Adrenal gland (tissue), 9 donors: ENCODE measurements at regions not wholly inside any gene's neighbourhood (a gene's known extent, or its start where the extent isn't known, plus 50 kb on each side); places are given as distances from the start of the nearest gene placed in this dataset.

Experiments
- DNase-seq, 7 donors: peaks; one replicate each; pipeline ENCODE4 v3.0.0-alpha.2; 2019 to 2020
- H3K27ac ChIP-seq, 5 donors: fragments of 200-600 bp; sonication (generic) in 4 of 5; 1 replicate in 3 of 5; 2 replicates in 2 of 5; pipeline versions ENCODE4 v1.5.1 to v1.8.0; 2016 to 2020; ENCODE audit warnings: mild to moderate bottlenecking in 1 of 5
- H3K27me3 ChIP-seq: fragments of 200-600 bp; 2 replicates; pipeline ENCODE4 v1.8.0; 2021
- H3K36me3 ChIP-seq, 2 donors: fragments of 200-600 bp; replicated peaks in 1 of 2; 1 replicate in 1 of 2; 2 replicates in 1 of 2; pipeline versions ENCODE4 v1.5.1 to v1.8.0; 2018 to 2022
- H3K4me1 ChIP-seq, 2 donors: fragments of 200-600 bp; replicated peaks in 1 of 2; 1 replicate in 1 of 2; 2 replicates in 1 of 2; pipeline versions ENCODE4 v1.5.1 to v1.8.0; 2018 to 2021
- H3K4me3 ChIP-seq, 4 donors: fragments of 200-600 bp; sonication (generic) in 3 of 4; one replicate each; pipeline ENCODE4 v1.5.1; 2016 to 2018
- H3K9me3 ChIP-seq, 3 donors: fragments of 200-600 bp; sonication (generic) in 1 of 3; replicated peaks in 1 of 3; 1 replicate in 2 of 3; 2 replicates in 1 of 3; pipeline versions ENCODE4 v1.5.1 to v1.8.0; 2016 to 2021
- POLR2A ChIP-seq, 2 donors: fragments of 450-650 bp; IDR thresholded peaks; one replicate each; pipeline ENCODE4 v1.6.1; 2017; ENCODE audit warnings: antibody characterized with exemption in 2 of 2, mild to moderate bottlenecking in 2 of 2, moderate library complexity in 1 of 2
- WGBS, 4 donors: extraction: QIAGEN DNeasy Blood & Tissue Kit in 2 of 4; methylation state at CpG; one replicate each; pipeline versions ENCODE4 v1.1.5 to v1.1.7; 2013 to 2017; 5-methylcytosine and 5-hydroxymethylcytosine counted together
- intact Hi-C, 2 donors: fragments of 100-400 bp; cut with DNase I; formaldehyde crosslinking; loops; one replicate each; pipeline versions ENCODE4 v1.14.1 to v1.15.0; 2022 to 2023
- TF ChIP-seq, protein P1 (sequence below), 6 experiments: fragments of 450-650 bp in 4 of 6; fragments of 200-600 bp in 2 of 6; sonication (generic) in 1 of 6; IDR thresholded peaks; 1 replicate in 5 of 6; 2 replicates in 1 of 6; pipeline versions ENCODE4 v1.5.1 to v1.8.0; 2016 to 2021; ENCODE audit warnings: antibody characterized with exemption in 6 of 6, mild to moderate bottlenecking in 2 of 6, moderate library complexity in 1 of 6
- donor health status: healthy with polysubstance abuse.
- donor health status: Bipolar disorder and iron deficiency.
- donor health status: DM: yes; HTN: yes; CAD: no.
- donor health status: DM: no; HTN: no; CAD: no.
- donor health status: DM: no; HTN: no; CAD: no.

DNA sequence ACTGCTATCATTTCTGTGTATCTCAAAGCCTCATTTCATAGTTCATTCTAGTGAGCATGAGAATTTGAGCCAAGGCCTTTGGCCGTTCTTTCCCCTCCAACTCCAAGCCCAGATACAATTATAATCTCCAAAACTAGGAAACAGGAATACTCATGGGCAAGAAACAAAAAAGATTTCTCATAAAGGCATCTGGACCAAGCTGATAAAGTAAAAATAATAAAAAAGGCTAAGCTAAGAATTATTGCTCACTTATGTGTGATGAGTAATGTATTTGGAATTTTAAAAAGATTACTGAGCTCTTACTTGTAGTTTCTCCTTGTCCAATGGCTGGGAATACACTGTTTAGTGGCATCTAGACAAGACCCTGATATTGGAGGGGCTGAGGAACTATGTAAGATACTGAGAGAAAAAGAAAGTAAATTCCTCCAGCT is 196.4 kb upstream of the POM121L12 start:
- no peak for TF ChIP-seq POLR2A (IDR thresholded peaks at IDR 0.05)
- TF ChIP-seq, protein P1, sequence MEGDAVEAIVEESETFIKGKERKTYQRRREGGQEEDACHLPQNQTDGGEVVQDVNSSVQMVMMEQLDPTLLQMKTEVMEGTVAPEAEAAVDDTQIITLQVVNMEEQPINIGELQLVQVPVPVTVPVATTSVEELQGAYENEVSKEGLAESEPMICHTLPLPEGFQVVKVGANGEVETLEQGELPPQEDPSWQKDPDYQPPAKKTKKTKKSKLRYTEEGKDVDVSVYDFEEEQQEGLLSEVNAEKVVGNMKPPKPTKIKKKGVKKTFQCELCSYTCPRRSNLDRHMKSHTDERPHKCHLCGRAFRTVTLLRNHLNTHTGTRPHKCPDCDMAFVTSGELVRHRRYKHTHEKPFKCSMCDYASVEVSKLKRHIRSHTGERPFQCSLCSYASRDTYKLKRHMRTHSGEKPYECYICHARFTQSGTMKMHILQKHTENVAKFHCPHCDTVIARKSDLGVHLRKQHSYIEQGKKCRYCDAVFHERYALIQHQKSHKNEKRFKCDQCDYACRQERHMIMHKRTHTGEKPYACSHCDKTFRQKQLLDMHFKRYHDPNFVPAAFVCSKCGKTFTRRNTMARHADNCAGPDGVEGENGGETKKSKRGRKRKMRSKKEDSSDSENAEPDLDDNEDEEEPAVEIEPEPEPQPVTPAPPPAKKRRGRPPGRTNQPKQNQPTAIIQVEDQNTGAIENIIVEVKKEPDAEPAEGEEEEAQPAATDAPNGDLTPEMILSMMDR (IDR thresholded peaks at IDR 0.05) = no peak
- no peaks in the 10 kb centered on the region for H3K27me3 ChIP-seq
- no peak for DNase-seq
- H3K4me3 ChIP-seq = no peak overlapping the region
- no peaks in the 10 kb centered on the region for H3K9me3 ChIP-seq
- no peaks in the 10 kb centered on the region for H3K4me1 ChIP-seq
- no peaks in the 10 kb centered on the region for H3K36me3 ChIP-seq
- H3K27ac ChIP-seq = no peak overlapping the region
- intact Hi-C loops = no loop called here
- 18 to 46% (median 37%) methylated on average over 1 of the region's 1 CpG for WGBS, 4 donors

DNA sequence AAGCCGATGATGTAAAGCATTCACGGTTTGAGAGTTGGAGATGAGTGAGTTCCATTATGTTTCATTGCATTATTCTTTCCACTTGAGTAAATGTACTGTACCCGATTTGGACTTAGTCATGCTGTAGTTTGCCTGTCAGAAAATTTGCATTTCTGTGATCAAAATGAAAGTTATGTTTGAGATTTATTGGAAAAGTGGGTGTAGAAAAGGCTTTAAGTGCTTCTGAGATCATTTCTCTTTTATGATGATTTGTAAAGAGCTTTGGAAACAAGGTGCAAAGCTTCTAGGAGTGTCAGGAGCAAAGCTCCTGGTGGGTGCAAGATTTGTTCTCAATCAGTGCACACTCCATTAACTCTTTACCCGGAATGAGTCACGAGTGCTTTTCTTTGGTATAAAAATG is 204.1 kb upstream of the POM121L12 start:
- H3K4me1 ChIP-seq = no peaks in the 10 kb centered on the region
- no peak overlapping the region for H3K4me3 ChIP-seq
- no peak for TF ChIP-seq POLR2A (IDR thresholded peaks at IDR 0.05)
- TF ChIP-seq, protein P1 (IDR thresholded peaks at IDR 0.05) = no peak
- no peaks in the 10 kb centered on the region for H3K27me3 ChIP-seq
- 63 to 78% (median 69%) methylated on average over 5 of the region's 5 CpGs for WGBS, 4 donors
- H3K9me3 ChIP-seq = no peaks in the 10 kb centered on the region
- no peak overlapping the region for H3K27ac ChIP-seq
- DNase-seq = no peak
- intact Hi-C loops = no loop called here
- H3K36me3 ChIP-seq = no peaks in the 10 kb centered on the region

GRCh38 chr7:52830801-52831200 is 204.6 kb upstream of the POM121L12 start:
- no peak overlapping the region for H3K27ac ChIP-seq
- no peaks in the 10 kb centered on the region for H3K4me1 ChIP-seq
- WGBS, 4 donors = 54 to 68% (median 63%) methylated on average over 1 of the region's 1 CpG
- no peaks in the 10 kb centered on the region for H3K27me3 ChIP-seq
- H3K36me3 ChIP-seq = no peaks in the 10 kb centered on the region
- no peak for DNase-seq
- no peaks in the 10 kb centered on the region for H3K9me3 ChIP-seq
- TF ChIP-seq, protein P1 (IDR thresholded peaks at IDR 0.05) = no peak
- H3K4me3 ChIP-seq = no peak overlapping the region
- intact Hi-C loops = no loop called here

DNA sequence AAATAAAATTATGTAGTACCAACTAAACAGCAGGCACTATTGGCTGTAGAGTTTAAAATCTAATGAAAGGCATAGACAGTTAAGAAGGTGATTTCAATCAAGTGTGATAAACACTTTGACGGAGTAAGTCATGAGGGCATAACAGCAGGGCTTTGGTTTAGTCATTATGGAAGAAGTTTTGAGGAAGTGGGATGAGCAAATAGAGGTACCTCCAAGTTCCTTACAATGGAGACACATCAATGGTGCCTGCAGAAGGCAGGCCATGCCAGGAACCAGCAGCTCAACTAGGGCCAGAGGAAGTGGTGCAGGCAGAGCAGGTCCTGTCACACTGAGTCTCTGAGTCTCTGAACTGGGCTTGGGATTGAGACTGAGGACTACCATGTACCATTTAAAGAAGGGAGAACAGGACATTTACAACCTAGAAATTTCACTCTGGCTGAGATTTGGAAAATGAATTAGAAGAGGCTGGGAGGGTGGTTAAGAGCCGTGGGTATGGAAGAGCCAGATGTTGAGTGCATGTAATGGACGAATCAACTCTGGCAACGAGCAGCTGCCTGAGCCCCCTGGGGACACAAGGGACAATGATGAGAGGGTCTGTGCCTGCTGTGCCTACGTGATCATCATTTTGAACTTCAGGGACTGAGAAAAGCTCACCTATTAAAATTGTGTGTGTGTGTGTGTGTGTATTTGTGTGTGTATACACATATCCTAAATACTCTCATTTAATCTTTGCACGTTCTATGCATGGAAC is 208.7 kb upstream of the POM121L12 start:
- TF ChIP-seq, protein P1 (IDR thresholded peaks at IDR 0.05) = no peak
- TF ChIP-seq POLR2A (IDR thresholded peaks at IDR 0.05) = no peak
- Histone ChIP-seq H3K27ac (no peak overlapping the region), H3K4me3 (no peak overlapping the region), H3K9me3 (no peaks in the 10 kb centered on the region), H3K36me3 (no peaks in the 10 kb centered on the region), H3K27me3 (no peaks in the 10 kb centered on the region), H3K4me1 (no peaks in the 10 kb centered on the region)
- intact Hi-C loops = no loop called here
- WGBS, 4 donors = 64 to 82% (median 70%) methylated on average over 6 of the region's 6 CpGs
- no peak for DNase-seq
